ENCODE measurements at regions not wholly inside any gene's neighbourhood (a gene's known extent, or its start where the extent isn't known, plus 50 kb on each side); places are given as distances from the start of the nearest gene placed in this dataset.

- H3K9me3 ChIP-seq (ENCODE audit: control insufficient read depth in 1 of 2, insufficient read depth in 1 of 2, low read depth in 1 of 2, low read length in 2 of 2), result peaks cover 0 to 5% of the 10 kb centered on the region in 2 experiments; a peak in 1 of 4 replicates
- H3K79me2 ChIP-seq (ENCODE audit: insufficient read depth, low read length), result no peaks in the 10 kb centered on the region
- H3K4me3 ChIP-seq (replicated peaks in 1 of 2; ENCODE audit: low read depth in 1 of 2, low read length in 2 of 2), result no peak overlapping the region
- H3K27me3 ChIP-seq (ENCODE audit: insufficient read depth, low read length), result no peaks in the 10 kb centered on the region
- no peak overlapping the region for H2AFZ ChIP-seq (ENCODE audit: low read depth, low read length, poor library complexity, severe bottlenecking)
- CTCF ChIA-PET, result no interaction called here
- RAD21 ChIA-PET (ENCODE audit: low non-redundant PET in 1 of 2, low total read pairs in 2 of 2, uncharacterized antibody in 2 of 2, unreplicated experiment in 2 of 2), result no interaction called here
- no peaks in the 10 kb centered on the region for H3K36me3 ChIP-seq (ENCODE audit: control insufficient read depth in 1 of 2, insufficient read depth in 2 of 2, low read length in 2 of 2)
- POLR2A ChIA-PET, result no interaction called here
- H3K9ac ChIP-seq (ENCODE audit: low read length), result no peak overlapping the region
- no peak overlapping the region for H3K27ac ChIP-seq (ENCODE audit: low read depth, low read length)
- TF ChIP-seq RAD21 (IDR thresholded peaks at IDR 0.05; ENCODE audit: low read depth), result no peak
- no peaks in the 10 kb centered on the region for H3K4me1 ChIP-seq (ENCODE audit: control insufficient read depth in 1 of 2, insufficient read depth in 2 of 2, low read length in 2 of 2)
- DNase-seq (ENCODE audit: low read depth, low spot score) (no peak), ATAC-seq (no peak)
- no peak overlapping the region for H3K4me2 ChIP-seq (ENCODE audit: low read length)
- H4K20me1 ChIP-seq (ENCODE audit: insufficient read depth), result no peaks in the 10 kb centered on the region
- BruUV-seq (replicated peaks), result no TSS peak
- H3K9me2 ChIP-seq (ENCODE audit: insufficient read depth), result no peaks in the 10 kb centered on the region
- intact Hi-C loops (cut with micrococcal nuclease), result no loop called here
These were observed 159.5 kb upstream of the DYRK2 start for GRCh38 chr12:67489007-67489406.

- H3K9me3 ChIP-seq (ENCODE audit: control insufficient read depth in 1 of 2, insufficient read depth in 1 of 2, low read depth in 1 of 2, low read length in 2 of 2), result no peaks in the 10 kb centered on the region; a peak in 1 of 4 replicates
- no peak for DNase-seq (ENCODE audit: low read depth, low spot score)
- TF ChIP-seq SP1 (IDR thresholded peaks at IDR 0.05; ENCODE audit: low read depth) (no peak), JUND (IDR thresholded peaks at IDR 0.05) (no peak), CBX3 (IDR thresholded peaks at IDR 0.05; ENCODE audit: low read depth) (no peak), POLR2A (IDR thresholded peaks at IDR 0.05; ENCODE audit: borderline replicate concordance, extremely low read depth, insufficient read depth, insufficient read length) (no peak), TCF7L2 (IDR thresholded peaks at IDR 0.05; ENCODE audit: borderline replicate concordance, extremely low read depth, insufficient read depth, insufficient read length) (no peak), ZNF274 (IDR thresholded peaks at IDR 0.05; ENCODE audit: low read depth, low read length) (no peak)
- ATAC-seq, result no peak
- no peak overlapping the region for H3K4me3 ChIP-seq (replicated peaks in 1 of 2; ENCODE audit: low read depth in 1 of 2, low read length in 2 of 2)
- RAD21 ChIA-PET (ENCODE audit: low non-redundant PET in 1 of 2, low total read pairs in 2 of 2, uncharacterized antibody in 2 of 2, unreplicated experiment in 2 of 2), result no interaction called here
- H3K4me1 ChIP-seq (ENCODE audit: control insufficient read depth in 1 of 2, insufficient read depth in 2 of 2, low read length in 2 of 2), result no peaks in the 10 kb centered on the region
- no peaks in the 10 kb centered on the region for H3K27me3 ChIP-seq (ENCODE audit: insufficient read depth, low read length)
- no peaks in the 10 kb centered on the region for H3K9me2 ChIP-seq (ENCODE audit: insufficient read depth)
- H4K20me1 ChIP-seq (ENCODE audit: insufficient read depth), result no peaks in the 10 kb centered on the region
- no peak overlapping the region for H3K27ac ChIP-seq (ENCODE audit: low read depth, low read length)
- no peaks in the 10 kb centered on the region for H3K79me2 ChIP-seq (ENCODE audit: insufficient read depth, low read length)
- BruUV-seq (replicated peaks), result no TSS peak
- CTCF ChIA-PET, result no interaction called here
- H3K36me3 ChIP-seq (ENCODE audit: control insufficient read depth in 1 of 2, insufficient read depth in 2 of 2, low read length in 2 of 2), result no peaks in the 10 kb centered on the region
- no peak overlapping the region for H2AFZ ChIP-seq (ENCODE audit: low read depth, low read length, poor library complexity, severe bottlenecking)
- H3K9ac ChIP-seq (ENCODE audit: low read length), result no peak overlapping the region
- POLR2A ChIA-PET, result no interaction called here
- intact Hi-C loops (cut with micrococcal nuclease), result no loop called here
- H3K4me2 ChIP-seq (ENCODE audit: low read length), result no peak overlapping the region
These were observed 152.0 kb upstream of the DYRK2 start for GRCh38 chr12:67496581-67496980.
